ENCODE measurements at regions not wholly inside any gene's neighbourhood (a gene's known extent, or its start where the extent isn't known, plus 50 kb on each side); places are given as distances from the start of the nearest gene placed in this dataset.
A peak's percentile ranks its signal among the peaks of the same experiment; 100 is the strongest.

DNA sequence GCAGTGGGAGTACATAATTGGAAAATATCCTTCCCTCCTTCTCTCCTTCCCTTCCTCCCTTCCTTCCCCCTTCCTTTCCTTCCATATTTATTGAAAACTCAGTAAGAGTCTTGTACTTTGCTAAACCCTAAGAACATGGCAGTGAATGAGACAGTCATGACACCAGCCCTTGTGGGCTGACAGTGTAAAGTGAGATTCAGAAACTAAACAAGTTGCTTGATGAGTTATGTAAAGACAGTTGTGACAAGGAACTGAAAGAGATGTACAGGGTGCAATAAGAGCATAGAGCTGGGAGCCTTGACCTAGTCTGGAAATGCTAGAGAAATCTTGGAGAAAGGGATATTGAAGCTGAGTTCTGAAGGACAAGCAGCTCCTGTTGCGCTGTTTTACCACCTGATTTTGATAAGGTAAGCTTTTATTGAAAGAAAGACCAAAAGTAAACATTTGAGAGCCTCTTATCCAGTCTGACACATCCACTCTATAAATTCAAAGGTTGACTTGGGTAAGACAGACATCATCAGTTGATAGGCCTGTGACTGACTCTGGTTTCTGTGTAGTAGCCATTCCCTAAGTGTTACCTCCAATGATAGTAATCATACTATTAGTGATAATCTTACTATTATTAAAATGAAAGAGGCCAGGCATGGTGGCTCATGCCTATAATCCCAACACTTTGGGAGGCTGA lies 66.5 kb upstream of the SKOR2 start:
- no peak for DNase-seq

DNA sequence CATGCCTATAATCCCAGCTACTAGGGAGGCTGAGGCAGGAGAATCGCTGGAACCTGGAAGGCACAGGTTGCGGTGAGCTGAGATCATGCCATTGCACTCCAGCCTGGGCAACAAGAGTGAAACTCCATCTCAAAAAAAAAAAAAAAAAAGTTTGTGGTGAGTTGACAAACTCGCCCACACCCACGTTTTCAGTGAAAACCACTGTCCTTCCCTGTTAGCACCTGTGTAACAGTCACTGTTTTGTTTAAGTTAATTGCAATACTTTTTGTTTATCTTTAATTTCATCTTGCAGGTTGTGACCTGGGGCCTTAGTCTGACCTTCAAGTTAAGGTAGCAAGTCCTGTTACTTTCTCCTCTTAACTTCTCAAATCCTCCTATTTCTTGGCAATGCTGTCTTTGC lies 65.5 kb upstream of the SKOR2 start:
- no peak for DNase-seq

DNA sequence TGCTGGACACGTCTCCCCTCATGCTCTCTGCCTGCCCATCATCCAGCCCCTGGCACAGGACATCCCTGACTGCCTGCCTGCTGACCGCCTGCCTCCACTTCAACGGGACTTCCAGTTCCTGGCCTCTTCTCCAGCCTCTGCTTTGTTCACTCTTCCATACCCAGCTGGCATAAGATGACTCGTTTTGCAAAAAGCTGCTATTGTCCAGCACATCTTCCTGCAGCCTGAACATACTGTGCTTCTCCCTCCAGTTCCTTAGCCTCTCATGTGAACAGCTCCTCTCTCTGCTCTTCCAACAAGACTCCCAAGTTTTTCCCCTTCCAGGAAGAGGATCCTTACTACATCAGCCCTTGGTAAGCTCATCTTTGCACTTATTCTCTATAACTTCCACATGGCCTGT lies 62.4 kb upstream of the SKOR2 start:
- DNase-seq = peak in 6 of 14 donors; percentile 2 to 57 (median 19)

DNA sequence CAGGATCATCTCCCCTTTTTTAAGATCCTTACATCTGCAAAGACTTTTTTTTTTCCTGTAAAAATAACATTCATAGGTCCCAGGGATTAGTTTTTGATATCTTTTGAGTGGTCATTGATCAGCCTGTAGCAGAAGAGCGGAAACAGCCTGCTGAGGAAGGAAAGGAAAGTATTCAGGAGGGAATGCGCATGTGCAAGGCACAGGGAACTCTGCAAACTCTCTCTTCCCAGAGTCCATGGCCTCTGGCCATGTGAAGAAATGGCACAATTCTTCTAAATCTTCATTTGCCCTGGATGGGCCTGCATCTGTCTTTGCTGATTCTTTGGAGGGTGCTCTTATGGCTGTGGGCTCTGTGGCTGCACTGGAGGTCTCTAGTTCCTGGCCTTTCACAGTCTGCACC lies 60.1 kb upstream of the SKOR2 start:
- DNase-seq = no peak
